ENCODE measurements at regions not wholly inside any gene's neighbourhood (a gene's known extent, or its start where the extent isn't known, plus 50 kb on each side); places are given as distances from the start of the nearest gene placed in this dataset.

DNA sequence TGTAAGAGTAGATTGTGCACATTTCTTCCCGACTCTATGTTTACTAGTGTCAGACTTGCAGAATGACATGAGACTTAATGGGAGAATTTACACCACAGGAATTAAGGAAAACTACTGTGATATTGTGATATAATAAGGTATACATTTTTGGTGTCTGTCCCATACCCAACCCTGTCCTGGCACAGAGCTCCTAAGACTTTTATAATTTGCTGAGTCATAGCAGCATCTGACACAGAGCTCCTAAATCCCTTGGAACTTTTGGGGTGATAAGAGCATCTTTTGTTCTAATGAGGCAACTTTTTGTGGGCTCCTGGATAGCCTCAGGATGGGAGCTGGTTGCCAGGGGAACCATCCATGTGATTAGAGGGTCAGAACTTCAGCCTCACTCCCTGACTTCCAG, 1607.0 kb downstream of the RPA4 start:
- no peak for TF ChIP-seq POLR2AphosphoS5 (IDR thresholded peaks at IDR 0.05; ENCODE audit: low read depth, low read length)
- TF ChIP-seq, protein P1, sequence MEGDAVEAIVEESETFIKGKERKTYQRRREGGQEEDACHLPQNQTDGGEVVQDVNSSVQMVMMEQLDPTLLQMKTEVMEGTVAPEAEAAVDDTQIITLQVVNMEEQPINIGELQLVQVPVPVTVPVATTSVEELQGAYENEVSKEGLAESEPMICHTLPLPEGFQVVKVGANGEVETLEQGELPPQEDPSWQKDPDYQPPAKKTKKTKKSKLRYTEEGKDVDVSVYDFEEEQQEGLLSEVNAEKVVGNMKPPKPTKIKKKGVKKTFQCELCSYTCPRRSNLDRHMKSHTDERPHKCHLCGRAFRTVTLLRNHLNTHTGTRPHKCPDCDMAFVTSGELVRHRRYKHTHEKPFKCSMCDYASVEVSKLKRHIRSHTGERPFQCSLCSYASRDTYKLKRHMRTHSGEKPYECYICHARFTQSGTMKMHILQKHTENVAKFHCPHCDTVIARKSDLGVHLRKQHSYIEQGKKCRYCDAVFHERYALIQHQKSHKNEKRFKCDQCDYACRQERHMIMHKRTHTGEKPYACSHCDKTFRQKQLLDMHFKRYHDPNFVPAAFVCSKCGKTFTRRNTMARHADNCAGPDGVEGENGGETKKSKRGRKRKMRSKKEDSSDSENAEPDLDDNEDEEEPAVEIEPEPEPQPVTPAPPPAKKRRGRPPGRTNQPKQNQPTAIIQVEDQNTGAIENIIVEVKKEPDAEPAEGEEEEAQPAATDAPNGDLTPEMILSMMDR (IDR thresholded peaks at IDR 0.05), result no peak
- TF ChIP-seq, protein P2, sequence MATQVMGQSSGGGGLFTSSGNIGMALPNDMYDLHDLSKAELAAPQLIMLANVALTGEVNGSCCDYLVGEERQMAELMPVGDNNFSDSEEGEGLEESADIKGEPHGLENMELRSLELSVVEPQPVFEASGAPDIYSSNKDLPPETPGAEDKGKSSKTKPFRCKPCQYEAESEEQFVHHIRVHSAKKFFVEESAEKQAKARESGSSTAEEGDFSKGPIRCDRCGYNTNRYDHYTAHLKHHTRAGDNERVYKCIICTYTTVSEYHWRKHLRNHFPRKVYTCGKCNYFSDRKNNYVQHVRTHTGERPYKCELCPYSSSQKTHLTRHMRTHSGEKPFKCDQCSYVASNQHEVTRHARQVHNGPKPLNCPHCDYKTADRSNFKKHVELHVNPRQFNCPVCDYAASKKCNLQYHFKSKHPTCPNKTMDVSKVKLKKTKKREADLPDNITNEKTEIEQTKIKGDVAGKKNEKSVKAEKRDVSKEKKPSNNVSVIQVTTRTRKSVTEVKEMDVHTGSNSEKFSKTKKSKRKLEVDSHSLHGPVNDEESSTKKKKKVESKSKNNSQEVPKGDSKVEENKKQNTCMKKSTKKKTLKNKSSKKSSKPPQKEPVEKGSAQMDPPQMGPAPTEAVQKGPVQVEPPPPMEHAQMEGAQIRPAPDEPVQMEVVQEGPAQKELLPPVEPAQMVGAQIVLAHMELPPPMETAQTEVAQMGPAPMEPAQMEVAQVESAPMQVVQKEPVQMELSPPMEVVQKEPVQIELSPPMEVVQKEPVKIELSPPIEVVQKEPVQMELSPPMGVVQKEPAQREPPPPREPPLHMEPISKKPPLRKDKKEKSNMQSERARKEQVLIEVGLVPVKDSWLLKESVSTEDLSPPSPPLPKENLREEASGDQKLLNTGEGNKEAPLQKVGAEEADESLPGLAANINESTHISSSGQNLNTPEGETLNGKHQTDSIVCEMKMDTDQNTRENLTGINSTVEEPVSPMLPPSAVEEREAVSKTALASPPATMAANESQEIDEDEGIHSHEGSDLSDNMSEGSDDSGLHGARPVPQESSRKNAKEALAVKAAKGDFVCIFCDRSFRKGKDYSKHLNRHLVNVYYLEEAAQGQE (IDR thresholded peaks at IDR 0.05; ENCODE audit: insufficient read depth in 1 of 2, low read depth in 2 of 2, low read length in 1 of 2), result no peak
